Keratinocyte (primary cell): ENCODE measurements at regions not wholly inside any gene's neighbourhood (a gene's known extent, or its start where the extent isn't known, plus 50 kb on each side); places are given as distances from the start of the nearest gene placed in this dataset.

ENCODE experiments used
- DNase-seq: peaks from one replicate; pipeline ENCODE4 v3.0.0-alpha.2; 2011; ENCODE audit warnings: low read depth, missing footprints, low spot score
- FAIRE-seq: peaks from 2 replicates; lab custom pipeline; 2011; peaks lifted over from hg19 to GRCh38; lab: Jason Lieb, UNC
- H2AFZ ChIP-seq: 2 replicates; pipeline ENCODE4 v1.6.0; 2012; ENCODE audit warnings: low read length, control low read depth, inconsistent platforms; ENCODE audit not compliant: control insufficient read depth
- H3K27ac ChIP-seq: 2 replicates; pipeline ENCODE4 v1.5.1; 2011; ENCODE audit warnings: low read length; ENCODE audit not compliant: control insufficient read depth, insufficient read depth
- H3K27me3 ChIP-seq: 3 replicates; pipeline ENCODE4 v1.6.0; 2011; ENCODE audit warnings: low read length; ENCODE audit not compliant: control insufficient read depth, insufficient read depth; ENCODE audit errors: extremely low read depth
- H3K36me3 ChIP-seq, 2 experiments: 2 replicates in 1 of 2; 3 replicates in 1 of 2; pipeline ENCODE4 v1.5.1; 2011; ENCODE audit warnings: low read length in 2 of 2, mild to moderate bottlenecking in 1 of 2; ENCODE audit not compliant: control insufficient read depth in 2 of 2, insufficient read depth in 2 of 2; ENCODE audit errors: extremely low read depth in 1 of 2
- H3K4me1 ChIP-seq: 3 replicates; pipeline ENCODE4 v1.5.1; 2011; ENCODE audit warnings: low read length; ENCODE audit not compliant: control insufficient read depth, insufficient read depth; ENCODE audit errors: extremely low read depth
- H3K4me2 ChIP-seq: 3 replicates; pipeline ENCODE4 v1.6.0; 2011; ENCODE audit warnings: low read depth, low read length; ENCODE audit not compliant: control insufficient read depth, insufficient read depth; ENCODE audit errors: extremely low read depth
- H3K4me3 ChIP-seq, 3 experiments: fragments of 200-600 bp in 1 of 3; sonication (generic) in 1 of 3; 2 replicates in 2 of 3; 3 replicates in 1 of 3; pipeline ENCODE4 v1.5.1; 2011 to 2016; ENCODE audit warnings: low read length in 3 of 3, mild to moderate bottlenecking in 3 of 3, control low read depth in 2 of 3, inconsistent platforms in 1 of 3, low read depth in 1 of 3, mixed read lengths in 1 of 3, mixed run types in 1 of 3, moderate library complexity in 1 of 3; ENCODE audit not compliant: control insufficient read depth in 2 of 3, insufficient read depth in 2 of 3; ENCODE audit errors: extremely low read depth in 1 of 3
- H3K79me2 ChIP-seq: 2 replicates; pipeline ENCODE4 v1.6.0; 2012; ENCODE audit warnings: low read length; ENCODE audit not compliant: control insufficient read depth, insufficient read depth
- H3K9ac ChIP-seq: 3 replicates; pipeline ENCODE4 v1.6.0; 2011; ENCODE audit warnings: low read length; ENCODE audit not compliant: control insufficient read depth, insufficient read depth; ENCODE audit errors: extremely low read depth
- H3K9me1 ChIP-seq: 3 replicates; pipeline ENCODE4 v1.6.0; 2011; ENCODE audit warnings: low read length; ENCODE audit not compliant: control insufficient read depth, insufficient read depth; ENCODE audit errors: extremely low read depth
- H3K9me3 ChIP-seq: 2 replicates; pipeline ENCODE4 v1.5.1; 2012; ENCODE audit warnings: low read depth, low read length; ENCODE audit not compliant: control insufficient read depth
- H4K20me1 ChIP-seq: 3 replicates; pipeline ENCODE4 v1.6.0; 2011; ENCODE audit warnings: low read length; ENCODE audit not compliant: control insufficient read depth, insufficient read depth; ENCODE audit errors: extremely low read depth
- CTCF ChIP-seq, 3 experiments: IDR thresholded peaks in 1 of 3; conservative IDR thresholded peaks in 1 of 3; optimal IDR thresholded peaks in 1 of 3; 2 replicates in 2 of 3; 3 replicates in 1 of 3; pipeline versions ENCODE3 to v1.5.1; 2011; ENCODE audit warnings: low read length in 3 of 3, mild to moderate bottlenecking in 3 of 3, moderate library complexity in 2 of 3, control low read depth in 1 of 3, inconsistent platforms in 1 of 3; ENCODE audit not compliant: insufficient read depth in 2 of 3; ENCODE audit errors: extremely low read depth in 1 of 3
- EZH2 ChIP-seq: IDR thresholded peaks from one replicate; pipeline ENCODE4 v1.6.1; 2012; ENCODE audit warnings: inconsistent platforms, mild to moderate bottlenecking, low read length, moderate library complexity
- dilution Hi-C: fragments of 300-500 bp; cut with MboI; formaldehyde crosslinking; loops from one replicate; pipeline ENCODE4 v1.7.0; 2020; ENCODE audit warnings: low sequenced_read_pairs; ENCODE audit not compliant: extremely low pct_ligation_motif_present

- dilution Hi-C loops: no loop called here
- Histone ChIP-seq H3K9me3 (no peaks in the 10 kb centered on the region), H3K4me3 (no peak overlapping the region), H4K20me1 (no peaks in the 10 kb centered on the region), H3K27ac (no peak overlapping the region), H3K9ac (no peak overlapping the region), H3K36me3 (no peaks in the 10 kb centered on the region), H3K27me3 (no peaks in the 10 kb centered on the region), H3K79me2 (no peaks in the 10 kb centered on the region), H3K4me2 (no peak overlapping the region), H3K9me1 (no peaks in the 10 kb centered on the region), H3K4me1 (no peaks in the 10 kb centered on the region), H2AFZ (no peak overlapping the region)
- FAIRE-seq: no peak
- TF ChIP-seq EZH2 (no peak), CTCF (optimal IDR thresholded peaks at IDR 0.05 in 1 of 3, IDR thresholded peaks at IDR 0.05 in 1 of 3, conservative IDR thresholded peaks at IDR 0.05 in 1 of 3; ENCODE audit: extremely low read depth in 1 of 3, insufficient read depth in 2 of 3, low read length in 3 of 3) (no peak)
- no peak for DNase-seq
Observed at GRCh38 chr3:154872696-154873095, 207.4 kb upstream of the MME start.

DNA sequence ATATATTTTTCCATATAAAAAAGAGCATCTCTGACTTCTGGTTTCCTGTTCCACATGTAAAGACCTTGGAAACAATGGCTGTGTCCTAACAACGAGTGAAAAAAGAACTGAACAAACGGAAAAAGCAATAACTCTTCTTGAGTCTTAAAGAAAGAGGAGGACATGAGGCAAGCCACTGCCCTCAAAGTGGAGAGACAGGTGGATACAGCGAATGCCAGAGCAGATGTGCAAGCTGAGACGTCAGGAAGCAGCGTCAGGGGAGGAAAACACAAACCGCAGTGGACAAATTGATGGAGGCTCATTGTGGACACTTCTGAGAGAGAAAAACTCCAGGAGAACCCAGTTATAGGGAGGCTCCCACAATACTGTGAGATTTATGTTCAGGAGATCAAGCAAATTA is 208.0 kb upstream of the MME start:
- Histone ChIP-seq H2AFZ (no peak overlapping the region), H3K79me2 (no peaks in the 10 kb centered on the region), H3K9me3 (no peaks in the 10 kb centered on the region), H3K4me1 (no peaks in the 10 kb centered on the region), H3K27me3 (no peaks in the 10 kb centered on the region), H3K36me3 (no peaks in the 10 kb centered on the region), H3K4me3 (no peak overlapping the region), H3K4me2 (no peak overlapping the region), H4K20me1 (no peaks in the 10 kb centered on the region), H3K27ac (no peak overlapping the region), H3K9ac (no peak overlapping the region), H3K9me1 (no peaks in the 10 kb centered on the region)
- no peak for FAIRE-seq
- DNase-seq: no peak
- dilution Hi-C loops: no loop called here
- TF ChIP-seq CTCF (optimal IDR thresholded peaks at IDR 0.05 in 1 of 3, IDR thresholded peaks at IDR 0.05 in 1 of 3, conservative IDR thresholded peaks at IDR 0.05 in 1 of 3; ENCODE audit: extremely low read depth in 1 of 3, insufficient read depth in 2 of 3, low read length in 3 of 3): no peak
- TF ChIP-seq EZH2: no peak
